MM.1S (cell line): ENCODE measurements at regions not wholly inside any gene's neighbourhood (a gene's known extent, or its start where the extent isn't known, plus 50 kb on each side); places are given as distances from the start of the nearest gene placed in this dataset.

Source experiments
- CTCF ChIP-seq: fragments of 300-600 bp; sonication (generic); IDR thresholded peaks from 2 replicates; pipeline ENCODE4 v1.5.1; 2016; ENCODE audit warnings: antibody characterized with exemption, low read length, mixed read lengths
- EZH2 ChIP-seq: fragments of 300-600 bp; sonication (generic); optimal IDR thresholded peaks from 2 replicates; pipeline ENCODE3; 2017; ENCODE audit warnings: low read depth, mild to moderate bottlenecking, antibody characterized with exemption, low read length, mixed read lengths
- EZH2phosphoT487 ChIP-seq: fragments of 300-600 bp; sonication (generic); IDR thresholded peaks from 2 replicates; pipeline ENCODE4 v1.6.1; 2018; ENCODE audit warnings: antibody characterized with exemption, low read length

DNA sequence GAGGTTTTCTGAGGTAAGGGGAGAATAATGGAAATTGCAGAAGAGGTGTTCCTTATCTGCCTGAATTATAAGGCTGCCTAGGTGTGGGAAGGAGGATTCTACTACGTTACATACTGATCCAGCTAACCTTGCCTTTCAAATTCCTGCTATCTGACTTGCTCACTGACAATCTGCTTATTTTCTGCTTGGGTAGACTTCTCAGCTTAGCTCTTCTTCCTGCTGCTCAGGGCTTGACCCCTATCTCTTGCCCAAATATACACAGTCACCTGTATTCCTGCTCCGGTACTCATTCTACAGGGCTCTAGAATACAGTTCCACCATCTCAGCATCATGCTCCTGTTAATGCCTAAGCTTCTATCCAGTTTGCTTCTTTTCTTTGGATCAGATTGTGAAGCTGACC, 1607.6 kb downstream of the OLFM4 start:
- TF ChIP-seq EZH2phosphoT487, result no peak
- no peak for TF ChIP-seq CTCF
- TF ChIP-seq EZH2, result no peak
